IMR-90 (cell line): ENCODE measurements at regions not wholly inside any gene's neighbourhood (a gene's known extent, or its start where the extent isn't known, plus 50 kb on each side); places are given as distances from the start of the nearest gene placed in this dataset.

Experiments
- ATAC-seq: fragments of 200-7000 bp; cut with Tn5 transposase; 2 replicates; pipeline ENCODE4 v1.9.1; 2020; ENCODE audit warnings: low read depth, mild to moderate bottlenecking, moderate library complexity
- BruUV-seq: library from RNA; stranded (reverse); fragments of 400-500 nt; replicated peaks from 2 replicates; lab custom pipeline; 2021; lab: Mats Ljungman, UMichigan
- CTCF ChIA-PET: fragments of 300-600 bp; formaldehyde crosslinking; extraction: SDS; loops from one replicate; lab custom pipeline; 2021; ENCODE audit warnings: antibody characterized with exemption; lab: Yijun Ruan, JAX
- POLR2A ChIA-PET: fragments of 300-600 bp; sonication (Branson Sonifier 250); formaldehyde crosslinking; loops from one replicate; lab custom pipeline; 2022; ENCODE audit warnings: antibody characterized with exemption; ENCODE audit not compliant: unreplicated experiment; lab: Charles Lee
- DNase-seq: peaks from one replicate; pipeline ENCODE4 v3.0.0; 2013
- H2AFZ ChIP-seq: replicated peaks from 2 replicates; pipeline ENCODE3; 2013; ENCODE audit warnings: low read length, mild to moderate bottlenecking; ENCODE audit not compliant: poor library complexity
- H2AK5ac ChIP-seq: 2 replicates; pipeline ENCODE4 v1.6.1; 2013; ENCODE audit warnings: low read depth, low read length, inconsistent platforms
- H2AK9ac ChIP-seq: replicated peaks from 2 replicates; pipeline ENCODE3; 2013; ENCODE audit warnings: mild to moderate bottlenecking, low read depth, low read length, moderate library complexity; ENCODE audit not compliant: poor library complexity
- H2BK120ac ChIP-seq: 2 replicates; pipeline ENCODE4 v1.6.1; 2013; ENCODE audit warnings: low read depth, low read length, inconsistent platforms
- H2BK15ac ChIP-seq: 3 replicates; pipeline ENCODE4 v1.6.1; 2013; ENCODE audit warnings: low read depth, low read length, inconsistent platforms
- H2BK20ac ChIP-seq: 2 replicates; pipeline ENCODE4 v1.6.1; 2013; ENCODE audit warnings: low read depth, mild to moderate bottlenecking, inconsistent platforms, low read length, moderate library complexity
- H2BK5ac ChIP-seq: 2 replicates; pipeline ENCODE4 v1.6.1; 2013; ENCODE audit warnings: mild to moderate bottlenecking, low read depth, low read length, inconsistent platforms; ENCODE audit not compliant: poor library complexity, severe bottlenecking
- H3K14ac ChIP-seq: replicated peaks from 2 replicates; pipeline ENCODE4 v1.6.1; 2013; ENCODE audit warnings: low read depth, low read length, inconsistent platforms
- H3K18ac ChIP-seq: 2 replicates; pipeline ENCODE4 v1.6.1; 2013; ENCODE audit warnings: low read depth, low read length, control low read depth
- H3K23ac ChIP-seq: 2 replicates; pipeline ENCODE4 v1.6.1; 2013; ENCODE audit warnings: low read depth, low read length, inconsistent platforms
- H3K27ac ChIP-seq: 2 replicates; pipeline ENCODE4 v1.5.1; 2013; ENCODE audit warnings: mild to moderate bottlenecking, control low read depth, low read length; ENCODE audit not compliant: insufficient read depth
- H3K27me3 ChIP-seq: 2 replicates; pipeline ENCODE4 v1.6.1; 2013; ENCODE audit warnings: low read length; ENCODE audit not compliant: control insufficient read depth, insufficient read depth
- H3K36me3 ChIP-seq: 2 replicates; pipeline ENCODE4 v1.6.1; 2013; ENCODE audit warnings: low read length, mixed read lengths; ENCODE audit not compliant: control insufficient read depth, insufficient read depth
- H3K4ac ChIP-seq: 2 replicates; pipeline ENCODE4 v1.6.1; 2013; ENCODE audit warnings: low read depth, low read length, inconsistent platforms
- H3K4me1 ChIP-seq: 2 replicates; pipeline ENCODE4 v1.6.1; 2013; ENCODE audit warnings: low read length, mixed read lengths; ENCODE audit not compliant: control insufficient read depth, insufficient read depth
- H3K4me2 ChIP-seq: 2 replicates; pipeline ENCODE4 v1.6.1; 2013; ENCODE audit warnings: low read depth, mild to moderate bottlenecking, control low read depth, low read length, moderate library complexity
- H3K4me3 ChIP-seq: 2 replicates; pipeline ENCODE4 v1.5.1; 2013; ENCODE audit warnings: low read depth, mild to moderate bottlenecking, control low read depth, low read length, moderate library complexity; ENCODE audit not compliant: insufficient read depth
- H3K56ac ChIP-seq: 2 replicates; pipeline ENCODE4 v1.6.1; 2013; ENCODE audit warnings: low read length, inconsistent platforms; ENCODE audit not compliant: insufficient read depth; ENCODE audit errors: extremely low read depth
- H3K79me1 ChIP-seq, 2 experiments: 2 replicates each; pipeline ENCODE4 v1.6.1; 2013; ENCODE audit warnings: low read length in 2 of 2, inconsistent platforms in 1 of 2, low read depth in 1 of 2
- H3K9ac ChIP-seq: 2 replicates; pipeline ENCODE4 v1.6.1; 2013; ENCODE audit warnings: low read depth, low read length, control low read depth
- H3K9me1 ChIP-seq: 2 replicates; pipeline ENCODE4 v1.6.1; 2013; ENCODE audit warnings: low read length, inconsistent platforms; ENCODE audit not compliant: insufficient read depth
- H3K9me3 ChIP-seq: 2 replicates; pipeline ENCODE4 v1.6.1; 2013; ENCODE audit warnings: low read length; ENCODE audit not compliant: control insufficient read depth, insufficient read depth
- H4K20me1 ChIP-seq: 2 replicates; pipeline ENCODE4 v1.6.1; 2013; ENCODE audit warnings: low read length, inconsistent platforms; ENCODE audit not compliant: insufficient read depth
- H4K5ac ChIP-seq: 2 replicates; pipeline ENCODE4 v1.6.1; 2013; ENCODE audit warnings: mild to moderate bottlenecking, low read depth, low read length, control low read depth
- H4K8ac ChIP-seq, 2 experiments: 2 replicates each; pipeline ENCODE4 v1.6.1; 2013; ENCODE audit warnings: low read depth in 2 of 2, low read length in 2 of 2, control low read depth in 1 of 2, inconsistent platforms in 1 of 2
- H4K91ac ChIP-seq: 2 replicates; pipeline ENCODE4 v1.6.1; 2013; ENCODE audit warnings: low read depth, low read length, inconsistent platforms; ENCODE audit not compliant: insufficient read depth
- CTCF ChIP-seq: conservative IDR thresholded peaks from 2 replicates; pipeline ENCODE4 v1.5.1; 2012; ENCODE audit warnings: mild to moderate bottlenecking, low read depth, low read length, improper control_type of control experiment
- ELK1 ChIP-seq: fragments of 150-350 bp; IDR thresholded peaks from 2 replicates; pipeline ENCODE4 v1.6.1; 2016; ENCODE audit warnings: low read depth, mild to moderate bottlenecking, low read length, moderate library complexity, borderline replicate concordance
- FOS ChIP-seq: fragments of 150-350 bp; IDR thresholded peaks from 2 replicates; pipeline ENCODE4 v1.6.1; 2016; ENCODE audit warnings: low read depth, low read length
- RFX5 ChIP-seq: IDR thresholded peaks from 2 replicates; pipeline ENCODE4 v1.8.0; 2012; ENCODE audit warnings: low read depth, mild to moderate bottlenecking, low read length, moderate library complexity
- WGBS, 2 experiments: methylation state at CpG; one replicate each; pipeline versions ENCODE4 v1.1.5 to v1.1.7; 2013; ENCODE audit warnings: missing lambda C conversion rate in 2 of 2; ENCODE audit not compliant: insufficient read length in 1 of 2; ENCODE audit errors: extremely low coverage in 2 of 2; 5-methylcytosine and 5-hydroxymethylcytosine counted together
- dilution Hi-C: fragments of 300-500 bp; cut with HindIII; formaldehyde crosslinking; loops from one replicate; pipeline ENCODE4 v1.14.3; 2018; ENCODE audit warnings: low sequenced_read_pairs; ENCODE audit not compliant: unreplicated experiment
- in situ Hi-C: fragments of 300-500 bp; cut with MboI; formaldehyde crosslinking; loops from 3 replicates; pipeline ENCODE4 v1.14.3; 2019; ENCODE audit warnings: low sequenced_read_pairs, inconsistent platforms, mixed read lengths
- intact Hi-C: fragments of 100-400 bp; cut with micrococcal nuclease; formaldehyde crosslinking; loops from 2 replicates; pipeline ENCODE4 v1.10.0; 2022

GRCh38 chr11:116422956-116423600 lies 349.7 kb downstream of the BUD13 start:
- Histone ChIP-seq H3K9me1 (no peaks in the 10 kb centered on the region), H3K27me3 (no peaks in the 10 kb centered on the region), H3K9me3 (no peaks in the 10 kb centered on the region), H2BK5ac (no peak overlapping the region), H2AK5ac (no peak overlapping the region), H3K18ac (no peak overlapping the region), H3K36me3 (no peaks in the 10 kb centered on the region), H2AK9ac (no peak overlapping the region), H3K4me3 (no peak overlapping the region), H3K4ac (no peak overlapping the region), H3K79me1 (no peaks in the 10 kb centered on the region), H4K20me1 (no peaks in the 10 kb centered on the region), H3K4me1 (no peaks in the 10 kb centered on the region), H2BK20ac (no peak overlapping the region), H2AFZ (no peak overlapping the region), H3K27ac (no peak overlapping the region), H4K91ac (no peak overlapping the region), H2BK120ac (no peak overlapping the region), H4K5ac (no peak overlapping the region), H3K4me2 (no peak overlapping the region), H3K9ac (no peak overlapping the region), H4K8ac (no peak overlapping the region), H2BK15ac (no peak overlapping the region), H3K14ac (no peak overlapping the region), H3K23ac (no peak overlapping the region), H3K56ac (no peak overlapping the region)
- ATAC-seq (no peak), DNase-seq (no peak)
- TF ChIP-seq RFX5 (no peak), FOS (no peak), CTCF (no peak), ELK1 (no peak)
- dilution Hi-C loops (no loop called here), intact Hi-C loops (no loop called here), in situ Hi-C loops (no loop called here)
- CTCF ChIA-PET: no interaction called here
- WGBS, 2 experiments: 19% methylated on average over 2 of the region's 6 CpGs; no CpG with 5 or more reads in 1 of the 2 experiments
- POLR2A ChIA-PET: no interaction called here
- no TSS peak for BruUV-seq
